ENCODE measurements at regions not wholly inside any gene's neighbourhood (a gene's known extent, or its start where the extent isn't known, plus 50 kb on each side); places are given as distances from the start of the nearest gene placed in this dataset.

GRCh38 chr10:59037018-59037389, 139.4 kb upstream of the PHYHIPL start:
- no peak for TF ChIP-seq SP1 (IDR thresholded peaks at IDR 0.05)
- no peak for TF ChIP-seq FOXM1 (IDR thresholded peaks at IDR 0.05; ENCODE audit: borderline replicate concordance)
- no peak for TF ChIP-seq BHLHE40 (IDR thresholded peaks at IDR 0.05; ENCODE audit: borderline replicate concordance)
- TF ChIP-seq ELF4 (IDR thresholded peaks at IDR 0.05) = no peak
- no peak for TF ChIP-seq TARDBP (IDR thresholded peaks at IDR 0.05)
- no peak for TF ChIP-seq FOXA1 (IDR thresholded peaks at IDR 0.05)
- TF ChIP-seq PKNOX1 (IDR thresholded peaks at IDR 0.05) = no peak
- no peak for TF ChIP-seq ARNT (IDR thresholded peaks at IDR 0.05)
- no peak for TF ChIP-seq LEF1 (IDR thresholded peaks at IDR 0.05; ENCODE audit: borderline replicate concordance)
- no peak for TF ChIP-seq NFRKB (IDR thresholded peaks at IDR 0.05)
